C4-2B (cell line): ENCODE measurements at regions not wholly inside any gene's neighbourhood (a gene's known extent, or its start where the extent isn't known, plus 50 kb on each side); places are given as distances from the start of the nearest gene placed in this dataset.

Experiments
- CTCF ChIP-seq: fragments of 450-650 bp; conservative IDR thresholded peaks from 2 replicates; pipeline ENCODE4 v1.5.1; 2017; ENCODE audit warnings: mild to moderate bottlenecking
- ZFX ChIP-seq: fragments of 450-650 bp; IDR thresholded peaks from 2 replicates; pipeline ENCODE4 v1.6.1; 2017

- TF ChIP-seq CTCF (no peak), ZFX (no peak)
Observed at GRCh38 chr2:51790854-51791253, 758.9 kb upstream of the NRXN1 start.
